EL (cell line): ENCODE measurements at regions not wholly inside any gene's neighbourhood (a gene's known extent, or its start where the extent isn't known, plus 50 kb on each side); places are given as distances from the start of the nearest gene placed in this dataset.

ENCODE experiments used
- DNase-seq: peaks from one replicate; pipeline ENCODE4 v3.0.0-alpha.2; 2016

DNA sequence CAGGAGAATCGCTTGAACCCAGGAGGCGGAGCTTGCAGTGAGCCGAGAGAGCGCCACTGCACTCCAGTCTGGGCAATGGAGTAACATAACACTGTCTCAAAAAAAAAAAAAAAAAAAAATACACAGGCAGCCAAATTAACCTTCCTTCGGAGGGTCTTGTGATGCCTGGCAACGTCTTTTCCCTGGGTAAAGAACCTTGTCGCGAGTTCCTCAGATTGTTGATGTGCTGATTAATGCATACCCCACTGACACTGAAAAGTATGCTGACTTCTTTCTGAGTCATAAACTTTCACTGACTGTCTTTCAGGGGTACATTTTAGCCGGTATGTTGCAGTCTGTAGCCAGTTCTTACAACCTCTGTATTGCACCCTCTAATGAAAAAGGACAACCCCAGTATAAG is 95.1 kb upstream of the SOD1 start:
- DNase-seq: peak; percentile 42

DNA sequence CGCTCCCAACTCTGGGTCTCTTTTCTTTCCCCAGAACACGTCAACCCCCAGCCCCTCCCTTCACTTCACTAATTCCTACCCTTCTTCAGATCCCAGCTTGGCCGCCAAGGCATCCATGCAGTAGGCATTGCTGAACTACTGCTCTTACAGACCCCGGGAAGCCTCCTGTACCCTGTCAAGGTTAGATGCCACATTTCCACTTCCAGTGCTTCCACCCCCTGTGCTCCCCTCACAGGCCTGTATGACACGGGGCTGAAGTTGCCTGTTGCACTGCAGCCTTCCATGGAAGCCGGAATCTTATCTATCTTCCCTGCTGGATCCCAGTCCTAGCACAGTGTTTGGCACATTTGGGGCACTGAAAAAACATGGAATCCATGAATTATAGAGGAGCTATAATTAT is 99.0 kb upstream of the SOD1 start:
- DNase-seq: no peak

DNA sequence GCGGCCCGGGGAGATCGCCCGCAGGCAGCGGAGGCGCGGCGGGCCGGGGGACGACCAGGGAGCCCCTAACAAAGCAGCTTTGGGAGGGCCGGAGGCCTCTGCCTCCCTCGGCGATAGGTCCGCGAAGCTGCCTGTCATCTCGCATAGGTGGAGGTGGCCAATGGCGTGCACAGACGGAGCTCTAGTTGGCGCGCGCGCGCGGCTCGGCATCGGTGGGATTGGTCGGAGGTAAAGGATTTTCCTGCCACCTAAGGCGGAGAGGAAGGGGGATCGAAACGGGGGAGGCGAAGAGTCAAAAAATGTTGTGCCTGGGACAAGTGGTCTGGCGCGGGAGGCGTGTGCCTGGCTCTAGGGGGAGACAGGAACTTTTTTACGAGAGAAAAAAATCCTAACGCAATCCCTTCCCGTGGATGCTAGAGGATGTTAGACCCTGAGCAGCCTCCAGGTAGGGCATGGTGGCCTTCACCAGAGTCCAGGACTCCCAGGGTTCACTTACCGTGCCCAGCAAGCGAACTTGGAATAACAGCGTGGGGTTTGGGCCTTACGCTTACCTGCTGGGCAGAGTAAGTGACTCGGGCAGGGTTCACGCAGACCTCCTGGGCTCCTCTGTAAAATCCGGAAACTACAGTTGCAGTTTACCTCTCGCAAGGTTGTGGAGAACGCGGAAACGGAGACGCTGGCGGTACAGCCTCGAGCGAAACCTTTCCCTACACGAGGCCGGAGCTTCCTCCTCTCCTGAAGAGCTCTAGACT is 99.9 kb upstream of the SOD1 start:
- peak; percentile 85 for DNase-seq

DNA sequence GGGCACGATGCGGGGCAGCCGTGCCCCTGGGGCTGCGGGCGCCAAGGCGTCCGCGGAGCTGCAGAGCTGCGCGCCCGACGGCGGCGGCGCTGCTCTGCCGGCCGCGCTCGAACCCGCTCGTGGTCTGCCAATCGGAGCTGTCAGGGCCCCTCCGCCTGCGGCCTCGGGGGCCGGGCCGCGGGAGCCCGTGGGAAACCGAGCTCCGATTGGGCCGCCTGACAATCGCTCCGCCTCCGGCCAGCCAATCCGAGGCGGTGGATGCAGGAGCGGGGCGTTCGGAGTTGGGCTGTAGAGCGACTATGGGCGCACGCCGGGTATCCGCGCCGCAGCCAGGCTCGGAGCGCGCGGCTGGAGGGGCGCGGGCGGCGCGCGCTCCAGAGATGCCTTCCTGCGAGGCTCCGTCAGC is 100.5 kb upstream of the SOD1 start:
- peak; percentile 84 for DNase-seq

DNA sequence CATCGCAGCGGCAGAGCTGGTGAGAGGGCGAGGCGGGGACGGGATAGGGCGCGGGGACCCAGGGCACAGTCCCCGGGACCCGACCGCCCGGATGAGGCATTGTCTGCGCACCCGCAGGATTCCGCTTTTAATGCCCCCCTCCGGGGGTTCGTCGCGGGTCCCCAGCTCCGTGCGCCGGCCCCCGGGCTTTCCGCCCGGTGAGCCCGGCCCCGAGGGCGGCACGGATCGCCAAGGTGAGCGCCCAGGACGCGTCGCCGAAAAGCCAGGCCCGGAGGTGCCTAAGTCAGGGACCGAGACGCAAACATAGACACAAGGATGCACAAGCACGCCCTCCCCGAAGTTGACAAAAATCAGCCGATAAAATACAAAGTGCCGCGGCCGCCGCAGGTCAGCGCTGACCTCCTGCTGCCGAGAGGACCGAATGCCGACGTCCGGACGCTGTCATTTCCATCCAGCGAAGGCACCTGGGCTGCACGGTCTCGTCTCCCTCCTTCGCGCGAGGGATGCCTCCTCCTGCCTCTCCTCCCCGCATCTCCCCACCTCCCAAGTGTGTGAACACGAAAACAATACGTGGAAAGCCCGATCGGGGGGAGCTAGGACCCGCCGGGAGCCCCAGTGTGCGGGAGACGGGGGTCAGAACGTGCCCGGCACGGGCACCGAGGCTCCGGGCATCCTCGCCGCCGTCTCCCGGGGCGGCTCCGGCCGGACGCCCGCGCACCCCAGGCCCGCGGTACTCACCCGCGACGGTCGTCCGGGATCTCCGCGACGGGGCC is 101.1 kb upstream of the SOD1 start:
- peak; percentile 13 for DNase-seq

DNA sequence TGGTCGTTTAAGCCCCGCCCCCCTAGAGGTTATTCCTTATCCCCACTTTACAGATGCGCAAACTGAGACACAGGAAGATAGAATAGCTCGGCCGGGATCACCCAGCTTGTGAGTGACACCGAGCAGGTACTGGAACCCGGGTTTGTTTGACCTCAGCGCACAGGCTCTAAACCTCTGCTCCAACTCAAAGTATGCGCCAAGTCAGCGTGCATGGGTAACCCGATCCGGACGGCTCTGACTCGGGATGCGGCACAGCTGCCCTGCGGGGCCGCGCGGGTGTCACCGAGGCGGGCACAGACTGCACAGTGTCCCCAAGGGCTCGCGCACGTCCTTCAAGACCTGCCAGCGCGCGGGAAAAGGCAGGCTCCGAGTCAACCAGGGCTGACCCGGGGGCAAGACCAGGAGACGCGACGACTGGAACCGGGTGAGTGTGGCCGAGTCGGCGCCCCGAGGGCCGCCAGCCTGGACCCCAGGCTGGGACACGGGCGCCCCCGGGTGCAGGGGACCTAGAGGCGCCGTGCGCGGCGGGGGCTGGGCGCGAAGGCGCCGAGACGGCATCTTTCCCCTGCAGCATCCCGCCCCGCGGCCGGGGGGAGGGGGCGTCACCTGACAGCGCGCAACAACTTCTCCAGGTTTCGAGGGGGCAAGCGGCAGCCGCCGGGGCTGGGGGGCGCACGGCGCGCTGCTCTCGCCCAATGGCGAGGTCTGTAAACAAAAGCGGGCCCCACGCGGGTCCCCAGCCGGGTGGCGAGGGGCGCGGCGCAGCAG is 101.9 kb upstream of the SOD1 start:
- no peak for DNase-seq

- no peak for DNase-seq
Measured at GRCh38 chr21:31556662-31557061, 102.8 kb upstream of the SOD1 start.

DNA sequence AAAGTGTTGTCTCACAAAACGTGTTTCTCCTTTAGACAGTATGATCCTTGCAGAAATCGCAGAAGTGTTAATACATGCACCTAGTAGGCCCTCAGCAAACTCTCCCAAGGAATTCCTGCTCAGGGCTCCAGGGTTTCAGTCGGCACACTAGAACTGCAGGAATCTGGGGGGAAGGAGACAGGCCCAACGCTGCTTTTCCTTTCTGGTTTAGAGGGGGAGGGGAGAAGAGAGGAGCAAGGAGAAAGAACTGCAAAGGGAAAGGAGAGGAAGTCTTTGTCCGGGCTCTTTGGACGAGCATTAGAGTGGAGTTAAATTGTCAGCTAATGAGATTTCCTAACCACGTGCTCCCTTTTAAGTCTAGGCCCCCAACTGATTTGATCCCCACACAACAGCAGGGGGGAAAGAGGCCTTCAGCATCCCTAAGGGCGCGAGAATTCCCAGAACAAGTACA is 103.7 kb upstream of the SOD1 start:
- no peak for DNase-seq

DNA sequence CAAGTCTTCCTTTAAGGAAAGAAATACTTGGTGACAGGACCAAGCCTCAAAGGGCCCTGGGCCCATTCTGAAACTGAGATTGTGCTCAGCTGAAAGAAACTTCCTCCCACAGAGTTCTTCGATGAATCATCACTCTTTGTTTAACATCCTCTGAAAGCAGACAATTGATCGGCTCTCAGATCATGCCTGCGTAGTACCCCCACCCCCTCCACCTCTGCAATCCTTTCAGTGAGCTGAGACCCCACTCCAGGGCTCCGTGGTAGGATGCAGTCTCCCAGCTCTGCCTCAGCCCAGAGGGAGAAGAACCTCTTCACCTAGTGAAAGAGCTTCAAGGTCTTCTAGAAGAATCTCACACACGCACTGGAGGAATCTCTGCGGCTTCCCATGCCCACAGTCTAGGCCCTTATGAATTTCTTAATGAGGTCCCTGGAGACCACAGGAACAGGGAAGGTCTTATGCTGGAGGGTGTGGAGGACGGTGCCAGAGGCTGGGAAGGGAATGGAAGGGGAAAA is 104.9 kb upstream of the SOD1 start:
- DNase-seq: peak; percentile 55

DNA sequence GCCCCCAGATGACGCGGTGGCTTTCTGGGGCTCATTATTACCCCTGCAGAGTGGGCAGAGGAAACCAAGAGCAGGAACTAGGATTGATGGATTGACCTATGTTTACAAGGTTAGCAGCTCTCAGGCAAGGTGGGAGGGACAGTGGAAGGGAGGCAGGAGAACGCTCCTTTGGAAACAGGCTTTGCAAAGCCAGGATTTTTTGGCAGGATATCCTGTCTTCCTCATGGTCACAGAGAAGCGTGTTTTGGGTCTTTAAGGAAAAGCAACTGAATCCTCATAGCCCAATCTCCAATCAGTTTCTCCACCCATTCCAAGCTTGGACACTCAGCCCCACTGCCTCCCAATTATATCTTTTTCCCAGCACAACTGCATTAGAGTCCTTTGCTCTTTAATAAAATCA is 105.6 kb upstream of the SOD1 start:
- DNase-seq: no peak

DNA sequence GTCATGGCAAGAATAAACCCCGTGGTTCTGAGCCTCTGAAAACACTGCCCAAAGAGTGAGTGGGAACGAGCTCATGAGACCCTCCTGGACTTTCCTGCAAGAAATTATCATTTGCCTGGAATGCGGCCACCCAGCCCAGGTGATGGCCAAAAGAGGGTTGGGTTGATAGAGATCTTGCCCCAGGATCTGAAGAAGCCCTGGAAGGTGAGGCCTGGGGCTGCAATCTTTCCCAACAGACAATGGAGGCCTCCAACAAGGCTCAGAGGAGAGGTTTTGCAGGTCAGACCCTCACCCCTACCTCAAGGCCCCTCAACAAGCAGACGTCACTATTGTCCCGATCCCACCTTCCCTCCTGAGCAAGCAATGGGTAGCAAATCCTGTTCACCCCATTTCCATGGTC is 106.0 kb upstream of the SOD1 start:
- DNase-seq: no peak

GRCh38 chr21:31552826-31553225 is 106.7 kb upstream of the SOD1 start:
- no peak for DNase-seq

GRCh38 chr21:31550070-31550469 is 109.4 kb upstream of the SOD1 start:
- DNase-seq: no peak

- no peak for DNase-seq
Measured at GRCh38 chr21:31548688-31549087, 110.8 kb upstream of the SOD1 start.

GRCh38 chr21:31546443-31547170 is 112.9 kb upstream of the SOD1 start:
- DNase-seq: no peak

GRCh38 chr21:31545036-31545435 is 114.5 kb upstream of the SOD1 start:
- DNase-seq: no peak

DNA sequence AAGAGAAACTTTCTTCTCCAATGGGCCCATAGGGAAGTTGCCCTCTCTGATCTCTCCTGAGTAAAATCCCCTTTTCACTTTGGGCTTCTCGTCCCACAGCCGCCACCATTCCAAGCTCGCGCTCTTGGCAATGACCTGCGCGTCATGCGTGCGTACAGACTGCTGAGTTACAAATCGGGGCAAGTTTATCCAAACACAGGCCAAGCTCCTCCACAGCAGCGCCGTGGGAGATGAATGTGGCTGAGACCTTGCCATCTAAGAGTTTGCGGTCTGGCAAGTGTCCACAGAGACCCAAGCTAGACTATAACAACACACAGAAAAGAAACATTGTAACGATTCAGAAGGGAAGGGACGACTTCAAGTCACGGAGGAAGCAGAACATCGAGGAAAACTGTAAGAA is 116.3 kb upstream of the SOD1 start:
- DNase-seq: no peak

GRCh38 chr21:31538816-31539215 is 120.7 kb upstream of the SOD1 start:
- DNase-seq: no peak

- DNase-seq: no peak
Measured at GRCh38 chr21:31537872-31538576, 121.5 kb upstream of the SOD1 start.

- no peak for DNase-seq
Measured at GRCh38 chr21:31536138-31536537, 123.4 kb upstream of the SOD1 start.

DNA sequence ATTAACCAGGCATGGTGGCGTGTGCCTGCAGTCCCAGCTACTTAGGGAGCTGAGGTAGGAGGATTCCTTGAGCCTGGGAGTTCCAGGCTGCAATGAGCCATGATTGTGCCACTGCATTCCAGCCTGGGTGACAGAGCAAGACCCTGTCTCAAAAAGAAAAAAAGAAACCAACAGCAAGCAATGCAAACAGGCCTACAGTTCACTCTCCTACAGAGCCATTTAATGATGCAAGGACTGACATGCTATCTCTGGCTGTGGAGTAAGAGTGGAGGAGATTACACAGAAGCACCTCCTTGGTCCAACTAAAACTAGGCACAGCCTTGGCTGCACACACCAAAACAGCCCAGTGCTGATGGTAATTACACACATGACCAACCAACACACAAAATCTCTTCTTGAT is 127.5 kb upstream of the SOD1 start:
- no peak for DNase-seq
